Mesenchymal stem cell (in vitro differentiated cells and primary cell): ENCODE measurements at regions not wholly inside any gene's neighbourhood (a gene's known extent, or its start where the extent isn't known, plus 50 kb on each side); places are given as distances from the start of the nearest gene placed in this dataset.

Source experiments
- DNase-seq: peaks from one replicate; pipeline ENCODE4 v3.0.0-alpha.2; 2013
- H2AFZ ChIP-seq: one replicate; pipeline ENCODE4 v1.6.1; 2013; ENCODE audit warnings: low read depth, mild to moderate bottlenecking, control low read depth, inconsistent platforms, low read length, moderate library complexity
- H2AK5ac ChIP-seq: 2 replicates; pipeline ENCODE4 v1.6.1; 2013; ENCODE audit warnings: low read length, moderate library complexity, mild to moderate bottlenecking, inconsistent platforms; ENCODE audit not compliant: severe bottlenecking
- H2BK120ac ChIP-seq: one replicate; pipeline ENCODE4 v1.6.1; 2013; ENCODE audit warnings: low read depth, mild to moderate bottlenecking, inconsistent platforms, low read length, moderate library complexity
- H2BK12ac ChIP-seq, 2 experiments: one replicate each; pipeline ENCODE4 v1.6.1; 2013; ENCODE audit warnings: inconsistent platforms in 2 of 2, low read length in 2 of 2, mild to moderate bottlenecking in 2 of 2, moderate library complexity in 2 of 2, control low read depth in 1 of 2
- H2BK15ac ChIP-seq: one replicate; pipeline ENCODE4 v1.6.1; 2013; ENCODE audit warnings: mild to moderate bottlenecking, low read depth, inconsistent platforms; ENCODE audit not compliant: poor library complexity, severe bottlenecking
- H2BK5ac ChIP-seq: 2 replicates; pipeline ENCODE4 v1.6.1; 2013; ENCODE audit warnings: low read depth, mild to moderate bottlenecking, low read length, control low read depth, inconsistent platforms; ENCODE audit not compliant: poor library complexity, severe bottlenecking
- H3K14ac ChIP-seq, 2 experiments: one replicate each; pipeline ENCODE4 v1.6.1; 2013; ENCODE audit warnings: inconsistent platforms in 2 of 2, low read length in 2 of 2, control low read depth in 1 of 2, mild to moderate bottlenecking in 1 of 2, moderate library complexity in 1 of 2
- H3K18ac ChIP-seq, 2 experiments: one replicate each; pipeline ENCODE4 v1.6.1; 2013; ENCODE audit warnings: inconsistent platforms in 2 of 2, low read length in 2 of 2, control low read depth in 1 of 2, low read depth in 1 of 2, mild to moderate bottlenecking in 1 of 2
- H3K23ac ChIP-seq, 2 experiments: one replicate each; pipeline ENCODE4 v1.6.1; 2013; ENCODE audit warnings: inconsistent platforms in 2 of 2, low read length in 2 of 2, mild to moderate bottlenecking in 2 of 2, moderate library complexity in 2 of 2, control low read depth in 1 of 2
- H3K27ac ChIP-seq: 2 replicates; pipeline ENCODE4 v1.5.1; 2013; ENCODE audit warnings: mild to moderate bottlenecking, moderate library complexity, low read length, control low read depth, inconsistent platforms; ENCODE audit not compliant: poor library complexity, severe bottlenecking
- H3K27me3 ChIP-seq, 2 experiments: 2 replicates each; pipeline versions ENCODE4 v1.6.1 to v1.7.0; 2013; ENCODE audit warnings: low read length in 2 of 2, mild to moderate bottlenecking in 2 of 2, moderate library complexity in 2 of 2, control low read depth in 1 of 2, inconsistent platforms in 1 of 2; ENCODE audit not compliant: control insufficient read depth in 1 of 2, insufficient read depth in 1 of 2
- H3K36me3 ChIP-seq, 2 experiments: 2 replicates each; pipeline versions ENCODE4 v1.6.1 to v1.7.0; 2013; ENCODE audit warnings: low read length in 2 of 2, control low read depth in 1 of 2, inconsistent platforms in 1 of 2, low read depth in 1 of 2, mild to moderate bottlenecking in 1 of 2; ENCODE audit not compliant: insufficient read depth in 2 of 2, control insufficient read depth in 1 of 2
- H3K4ac ChIP-seq, 2 experiments: one replicate each; pipeline ENCODE4 v1.6.1; 2013; ENCODE audit warnings: inconsistent platforms in 2 of 2, low read length in 2 of 2, mild to moderate bottlenecking in 2 of 2, moderate library complexity in 2 of 2, control low read depth in 1 of 2, low read depth in 1 of 2
- H3K4me1 ChIP-seq: 2 replicates; pipeline ENCODE4 v1.6.1; 2013; ENCODE audit warnings: low read depth, low read length, control low read depth; ENCODE audit not compliant: control insufficient read depth, insufficient read depth
- H3K4me2 ChIP-seq: 2 replicates; pipeline ENCODE4 v1.6.1; 2013; ENCODE audit warnings: low read length, mild to moderate bottlenecking, inconsistent platforms; ENCODE audit not compliant: poor library complexity, severe bottlenecking
- H3K4me3 ChIP-seq, 2 experiments: 2 replicates each; pipeline versions ENCODE4 v1.5.1 to v1.7.0; 2013; ENCODE audit warnings: low read length in 2 of 2, mild to moderate bottlenecking in 2 of 2, control low read depth in 1 of 2, low read depth in 1 of 2; ENCODE audit not compliant: insufficient read depth in 1 of 2
- H3K79me1 ChIP-seq: replicated peaks from 2 replicates; pipeline ENCODE4 v1.6.1; 2013; ENCODE audit warnings: mild to moderate bottlenecking, control low read depth, low read length, inconsistent platforms; ENCODE audit not compliant: poor library complexity, severe bottlenecking
- H3K9ac ChIP-seq: 2 replicates; pipeline ENCODE4 v1.7.0; 2013; ENCODE audit warnings: mild to moderate bottlenecking, low read length, moderate library complexity
- H3K9me3 ChIP-seq: 2 replicates; pipeline ENCODE4 v1.7.0; 2013; ENCODE audit warnings: mild to moderate bottlenecking, low read length; ENCODE audit not compliant: control insufficient read depth
- H4K8ac ChIP-seq: one replicate; pipeline ENCODE4 v1.6.1; 2013; ENCODE audit warnings: inconsistent platforms, mild to moderate bottlenecking, low read length, moderate library complexity
- H4K91ac ChIP-seq: one replicate; pipeline ENCODE4 v1.6.1; 2013; ENCODE audit warnings: mild to moderate bottlenecking, low read length, inconsistent platforms
- WGBS: methylation state at CpG from one replicate; pipeline ENCODE4 v1.1.7; 2013; ENCODE audit warnings: mixed read lengths; 5-methylcytosine and 5-hydroxymethylcytosine counted together

GRCh38 chr22:49084206-49084605, 743.5 kb downstream of the BRD1 start:
- Histone ChIP-seq H3K14ac (no peak overlapping the region), H3K27ac (no peak overlapping the region), H2BK5ac (no peak overlapping the region), H3K23ac (no peak overlapping the region), H3K4me2 (no peak overlapping the region), H4K91ac (no peak overlapping the region), H3K36me3 (no peaks in the 10 kb centered on the region), H2BK12ac (no peak overlapping the region), H3K4ac (no peak overlapping the region), H3K18ac (no peak overlapping the region), H3K9me3 (no peaks in the 10 kb centered on the region), H4K8ac (no peak overlapping the region), H3K9ac (no peak overlapping the region), H2BK120ac (no peak overlapping the region), H3K27me3 (peaks cover 0 to 13% of the 10 kb centered on the region in 2 experiments), H2AFZ (no peak overlapping the region), H2AK5ac (no peak overlapping the region), H3K4me1 (no peaks in the 10 kb centered on the region), H3K4me3 (no peak overlapping the region), H3K79me1 (no peaks in the 10 kb centered on the region), H2BK15ac (no peak overlapping the region)
- DNase-seq = no peak
- WGBS = 77% methylated on average over 8 of the region's 8 CpGs

GRCh38 chr22:49083607-49084006, 744.1 kb downstream of the BRD1 start:
- peaks cover 0 to 13% of the 10 kb centered on the region in 2 experiments for H3K27me3 ChIP-seq
- H3K14ac ChIP-seq = no peak overlapping the region
- H2BK15ac ChIP-seq = no peak overlapping the region
- H4K8ac ChIP-seq = no peak overlapping the region
- no peak overlapping the region for H2BK5ac ChIP-seq
- H2AK5ac ChIP-seq = no peak overlapping the region
- H3K9me3 ChIP-seq = no peaks in the 10 kb centered on the region
- H3K36me3 ChIP-seq = no peaks in the 10 kb centered on the region
- no peak overlapping the region for H2BK12ac ChIP-seq
- no peak overlapping the region for H2BK120ac ChIP-seq
- H3K4me2 ChIP-seq = no peak overlapping the region
- no peak overlapping the region for H3K18ac ChIP-seq
- no peak overlapping the region for H3K4me3 ChIP-seq
- no peak overlapping the region for H4K91ac ChIP-seq
- H3K23ac ChIP-seq = no peak overlapping the region
- H3K9ac ChIP-seq = no peak overlapping the region
- 82% methylated on average over 7 of the region's 8 CpGs for WGBS
- no peaks in the 10 kb centered on the region for H3K4me1 ChIP-seq
- H3K79me1 ChIP-seq = no peaks in the 10 kb centered on the region
- H3K4ac ChIP-seq = no peak overlapping the region
- H2AFZ ChIP-seq = no peak overlapping the region
- no peak overlapping the region for H3K27ac ChIP-seq
- DNase-seq = no peak

- no peak for DNase-seq
Measured at GRCh38 chr22:49082451-49082850, 745.2 kb downstream of the BRD1 start.

GRCh38 chr22:49081926-49082325, 745.7 kb downstream of the BRD1 start:
- Histone ChIP-seq H3K27me3 (peaks cover 0 to 5% of the 10 kb centered on the region in 2 experiments), H3K4me2 (no peak overlapping the region)

More at GRCh38 chr22:49082451-49082850, 745.2 kb downstream of the BRD1 start:
- Histone ChIP-seq H3K36me3 (no peaks in the 10 kb centered on the region), H3K4me3 (no peak overlapping the region), H2AFZ (no peak overlapping the region), H2BK15ac (no peak overlapping the region), H3K4me1 (no peaks in the 10 kb centered on the region), H3K27ac (no peak overlapping the region), H3K9me3 (no peaks in the 10 kb centered on the region), H3K27me3 (peaks cover 0 to 10% of the 10 kb centered on the region in 2 experiments), H3K23ac (no peak overlapping the region), H4K91ac (no peak overlapping the region), H3K18ac (no peak overlapping the region), H3K14ac (no peak overlapping the region), H2BK120ac (no peak overlapping the region), H2AK5ac (no peak overlapping the region), H4K8ac (no peak overlapping the region), H2BK5ac (no peak overlapping the region), H3K9ac (no peak overlapping the region), H3K79me1 (no peaks in the 10 kb centered on the region), H2BK12ac (no peak overlapping the region), H3K4ac (no peak overlapping the region), H3K4me2 (no peak overlapping the region)
- whole genome bisulfite sequencing = 93% methylated on average over 13 of the region's 13 CpGs

More at GRCh38 chr22:49081926-49082325, 745.7 kb downstream of the BRD1 start:
- no peak overlapping the region for H4K8ac ChIP-seq
- H3K27ac ChIP-seq = no peak overlapping the region
- no peak overlapping the region for H2AK5ac ChIP-seq
- no peak overlapping the region for H2BK5ac ChIP-seq
- H3K23ac ChIP-seq = no peak overlapping the region
- no peak for DNase-seq
- no peak overlapping the region for H2BK12ac ChIP-seq
- H3K14ac ChIP-seq = no peak overlapping the region
- H2AFZ ChIP-seq = no peak overlapping the region
- no peak overlapping the region for H3K4me3 ChIP-seq
- H3K18ac ChIP-seq = no peak overlapping the region
- no peak overlapping the region for H2BK120ac ChIP-seq
- no peaks in the 10 kb centered on the region for H3K4me1 ChIP-seq
- no peak overlapping the region for H4K91ac ChIP-seq
- H2BK15ac ChIP-seq = no peak overlapping the region
- no peaks in the 10 kb centered on the region for H3K9me3 ChIP-seq
- 81% methylated on average over 7 of the region's 10 CpGs for WGBS
- no peak overlapping the region for H3K9ac ChIP-seq
- H3K79me1 ChIP-seq = no peaks in the 10 kb centered on the region
- no peaks in the 10 kb centered on the region for H3K36me3 ChIP-seq
- no peak overlapping the region for H3K4ac ChIP-seq
